ENCODE measurements at regions not wholly inside any gene's neighbourhood (a gene's known extent, or its start where the extent isn't known, plus 50 kb on each side); places are given as distances from the start of the nearest gene placed in this dataset.

GRCh38 chr13:73681015-73681414 is 453.2 kb downstream of the KLF12 start:
- Histone ChIP-seq H3K9ac (ENCODE audit: low read length) (no peak overlapping the region), H4K20me1 (ENCODE audit: insufficient read depth) (no peaks in the 10 kb centered on the region), H3K79me2 (ENCODE audit: insufficient read depth, low read length) (no peaks in the 10 kb centered on the region), H3K27me3 (ENCODE audit: insufficient read depth, low read length) (no peaks in the 10 kb centered on the region), H3K36me3 (ENCODE audit: control insufficient read depth in 1 of 2, insufficient read depth in 2 of 2, low read length in 2 of 2) (no peaks in the 10 kb centered on the region), H3K4me3 (replicated peaks in 1 of 2; ENCODE audit: low read depth in 1 of 2, low read length in 2 of 2) (no peak overlapping the region), H3K27ac (ENCODE audit: low read depth, low read length) (no peak overlapping the region), H2AFZ (ENCODE audit: low read depth, low read length, poor library complexity, severe bottlenecking) (no peak overlapping the region), H3K4me1 (ENCODE audit: control insufficient read depth in 1 of 2, insufficient read depth in 2 of 2, low read length in 2 of 2) (no peaks in the 10 kb centered on the region), H3K4me2 (ENCODE audit: low read length) (no peak overlapping the region), H3K9me3 (ENCODE audit: control insufficient read depth in 1 of 2, insufficient read depth in 1 of 2, low read depth in 1 of 2, low read length in 2 of 2) (no peaks in the 10 kb centered on the region), H3K9me2 (ENCODE audit: insufficient read depth) (no peaks in the 10 kb centered on the region)
- ATAC-seq (no peak), DNase-seq (ENCODE audit: low read depth, low spot score) (no peak)
- ChIA-PET POLR2A (no interaction called here), CTCF (no interaction called here), RAD21 (ENCODE audit: low non-redundant PET in 1 of 2, low total read pairs in 2 of 2, uncharacterized antibody in 2 of 2, unreplicated experiment in 2 of 2) (no interaction called here)
- intact Hi-C loops (cut with micrococcal nuclease), result no loop called here
- no TSS peak for BruUV-seq (replicated peaks)
- TF ChIP-seq REST (IDR thresholded peaks at IDR 0.05; ENCODE audit: low read depth) (no peak), POLR2A (IDR thresholded peaks at IDR 0.05; ENCODE audit: borderline replicate concordance, extremely low read depth, insufficient read depth, insufficient read length) (no peak), EZH2 (IDR thresholded peaks at IDR 0.05) (no peak), SIN3A (IDR thresholded peaks at IDR 0.05; ENCODE audit: low read depth) (no peak), ZNF274 (IDR thresholded peaks at IDR 0.05; ENCODE audit: low read depth, low read length) (no peak), CTCF (IDR thresholded peaks at IDR 0.05 in 2 of 3, conservative IDR thresholded peaks at IDR 0.05 in 1 of 3; ENCODE audit: borderline replicate concordance in 1 of 3, insufficient read depth in 1 of 3, low read depth in 2 of 3, low read length in 2 of 3) (no peak), RAD21 (IDR thresholded peaks at IDR 0.05; ENCODE audit: low read depth) (no peak), FOSL1 (IDR thresholded peaks at IDR 0.05; ENCODE audit: low read depth) (no peak), ZFX (IDR thresholded peaks at IDR 0.05) (no peak), EZH2phosphoT487 (IDR thresholded peaks at IDR 0.05; ENCODE audit: borderline replicate concordance) (no peak), YY1 (IDR thresholded peaks at IDR 0.05; ENCODE audit: extremely low read depth, insufficient replicate concordance, low read depth, low read length) (no peak), TCF7L2 (IDR thresholded peaks at IDR 0.05; ENCODE audit: borderline replicate concordance, extremely low read depth, insufficient read depth, insufficient read length) (no peak), CEBPB (IDR thresholded peaks at IDR 0.05; ENCODE audit: low read depth) (no peak), ZBTB33 (IDR thresholded peaks at IDR 0.05; ENCODE audit: extremely low read depth, insufficient replicate concordance, low read length) (no peak), JUND (IDR thresholded peaks at IDR 0.05) (no peak), ATF3 (IDR thresholded peaks at IDR 0.05) (no peak), POLR2AphosphoS5 (IDR thresholded peaks at IDR 0.05; ENCODE audit: low read depth, low read length) (no peak)

Measured in HCT116 (cell line).